ENCODE measurements at regions not wholly inside any gene's neighbourhood (a gene's known extent, or its start where the extent isn't known, plus 50 kb on each side); places are given as distances from the start of the nearest gene placed in this dataset.

DNA sequence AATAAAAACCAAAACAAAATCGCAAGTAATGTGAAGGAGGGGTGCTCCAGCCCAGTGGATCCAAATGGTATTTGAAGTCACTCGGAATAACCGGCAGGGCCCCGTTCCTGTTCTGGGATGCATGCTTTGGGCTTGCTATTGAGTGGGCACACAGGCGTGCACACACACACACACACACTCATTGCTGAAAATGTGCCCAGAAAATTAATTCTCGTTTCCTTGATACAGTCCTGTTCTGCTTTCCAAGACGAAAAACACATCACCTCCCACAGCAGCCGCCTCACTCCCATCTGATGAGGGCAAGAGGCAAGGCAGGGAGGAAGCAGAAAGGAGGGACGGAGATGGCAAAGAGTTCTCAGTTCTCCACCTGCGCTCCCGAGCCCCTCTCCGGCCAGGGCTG, 62.2 kb upstream of the SDK2 start:
- no peak for TF ChIP-seq EP300 (IDR thresholded peaks at IDR 0.05)
- TF ChIP-seq, protein P1, sequence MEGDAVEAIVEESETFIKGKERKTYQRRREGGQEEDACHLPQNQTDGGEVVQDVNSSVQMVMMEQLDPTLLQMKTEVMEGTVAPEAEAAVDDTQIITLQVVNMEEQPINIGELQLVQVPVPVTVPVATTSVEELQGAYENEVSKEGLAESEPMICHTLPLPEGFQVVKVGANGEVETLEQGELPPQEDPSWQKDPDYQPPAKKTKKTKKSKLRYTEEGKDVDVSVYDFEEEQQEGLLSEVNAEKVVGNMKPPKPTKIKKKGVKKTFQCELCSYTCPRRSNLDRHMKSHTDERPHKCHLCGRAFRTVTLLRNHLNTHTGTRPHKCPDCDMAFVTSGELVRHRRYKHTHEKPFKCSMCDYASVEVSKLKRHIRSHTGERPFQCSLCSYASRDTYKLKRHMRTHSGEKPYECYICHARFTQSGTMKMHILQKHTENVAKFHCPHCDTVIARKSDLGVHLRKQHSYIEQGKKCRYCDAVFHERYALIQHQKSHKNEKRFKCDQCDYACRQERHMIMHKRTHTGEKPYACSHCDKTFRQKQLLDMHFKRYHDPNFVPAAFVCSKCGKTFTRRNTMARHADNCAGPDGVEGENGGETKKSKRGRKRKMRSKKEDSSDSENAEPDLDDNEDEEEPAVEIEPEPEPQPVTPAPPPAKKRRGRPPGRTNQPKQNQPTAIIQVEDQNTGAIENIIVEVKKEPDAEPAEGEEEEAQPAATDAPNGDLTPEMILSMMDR (IDR thresholded peaks at IDR 0.05) = no peak
